Astrocyte of the cerebellum (primary cell): ENCODE measurements at regions not wholly inside any gene's neighbourhood (a gene's known extent, or its start where the extent isn't known, plus 50 kb on each side); places are given as distances from the start of the nearest gene placed in this dataset.
"Not testable (repeated sequence)": the region's sequence is repeated elsewhere in the genome, so short reads cannot be mapped to it uniquely, and the experiment has no call there.

Experiments
- DNase-seq: peaks from one replicate; pipeline ENCODE4 v3.0.0-alpha.2; 2011; ENCODE audit warnings: low read depth
- H3K4me3 ChIP-seq: 2 replicates; pipeline ENCODE4 v1.5.1; 2011; ENCODE audit warnings: mild to moderate bottlenecking, low read depth, low read length, moderate library complexity
- in situ Hi-C: cut with HindIII; loops from 2 replicates; pipeline ENCODE4 v1.10.0; 2017; ENCODE audit warnings: low sequenced_read_pairs
- TF ChIP-seq, protein P1 (sequence below): IDR thresholded peaks from 2 replicates; pipeline ENCODE4 v1.5.1; 2012; ENCODE audit warnings: low read length, low read depth, moderate library complexity, mild to moderate bottlenecking; ENCODE audit errors: missing control alignments

DNA sequence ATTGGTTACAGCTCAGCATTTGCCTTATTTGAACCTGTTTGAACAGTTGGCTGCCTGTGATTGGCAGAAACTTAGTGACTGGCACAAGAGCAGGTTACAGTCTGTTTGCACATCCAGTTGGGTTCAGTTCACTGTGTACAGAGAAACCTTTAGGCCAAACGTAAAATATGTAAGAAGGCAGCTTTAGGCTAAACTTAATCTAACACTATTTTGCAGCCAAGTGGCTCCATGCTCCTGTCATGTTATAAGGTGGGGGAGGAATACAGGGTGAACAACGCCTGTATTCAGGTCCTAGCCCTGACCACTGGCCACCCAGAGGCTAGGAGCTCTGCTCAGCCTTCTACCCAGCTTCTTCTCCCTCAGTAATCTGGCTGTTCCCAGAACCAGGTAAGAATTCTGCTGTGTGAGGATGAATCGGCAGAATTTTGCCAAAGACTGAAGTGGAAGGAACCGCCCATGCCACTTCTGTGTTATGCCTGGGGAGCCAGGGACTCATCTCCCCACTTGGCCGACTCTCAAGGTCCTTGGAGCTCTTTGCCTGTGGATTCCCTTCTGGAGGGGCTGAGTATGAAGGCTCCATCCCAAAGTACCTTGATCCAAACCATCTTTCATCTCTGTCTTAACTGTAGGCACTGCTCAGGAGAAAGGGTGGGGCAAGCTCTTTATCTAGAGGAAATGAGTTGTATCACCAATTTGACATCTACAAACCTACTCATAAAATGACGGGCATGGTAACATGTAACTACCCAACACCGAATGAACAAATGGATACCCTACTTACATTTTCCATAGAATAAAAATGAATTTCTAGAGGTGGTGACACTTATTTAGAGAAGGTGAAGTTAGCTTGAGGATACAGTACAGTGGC is 164.4 kb upstream of the NAMPT start:
- no peak overlapping the region for H3K4me3 ChIP-seq
- no peak for DNase-seq
- TF ChIP-seq, protein P1, sequence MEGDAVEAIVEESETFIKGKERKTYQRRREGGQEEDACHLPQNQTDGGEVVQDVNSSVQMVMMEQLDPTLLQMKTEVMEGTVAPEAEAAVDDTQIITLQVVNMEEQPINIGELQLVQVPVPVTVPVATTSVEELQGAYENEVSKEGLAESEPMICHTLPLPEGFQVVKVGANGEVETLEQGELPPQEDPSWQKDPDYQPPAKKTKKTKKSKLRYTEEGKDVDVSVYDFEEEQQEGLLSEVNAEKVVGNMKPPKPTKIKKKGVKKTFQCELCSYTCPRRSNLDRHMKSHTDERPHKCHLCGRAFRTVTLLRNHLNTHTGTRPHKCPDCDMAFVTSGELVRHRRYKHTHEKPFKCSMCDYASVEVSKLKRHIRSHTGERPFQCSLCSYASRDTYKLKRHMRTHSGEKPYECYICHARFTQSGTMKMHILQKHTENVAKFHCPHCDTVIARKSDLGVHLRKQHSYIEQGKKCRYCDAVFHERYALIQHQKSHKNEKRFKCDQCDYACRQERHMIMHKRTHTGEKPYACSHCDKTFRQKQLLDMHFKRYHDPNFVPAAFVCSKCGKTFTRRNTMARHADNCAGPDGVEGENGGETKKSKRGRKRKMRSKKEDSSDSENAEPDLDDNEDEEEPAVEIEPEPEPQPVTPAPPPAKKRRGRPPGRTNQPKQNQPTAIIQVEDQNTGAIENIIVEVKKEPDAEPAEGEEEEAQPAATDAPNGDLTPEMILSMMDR = no peak
- in situ Hi-C loops = no loop called here

DNA sequence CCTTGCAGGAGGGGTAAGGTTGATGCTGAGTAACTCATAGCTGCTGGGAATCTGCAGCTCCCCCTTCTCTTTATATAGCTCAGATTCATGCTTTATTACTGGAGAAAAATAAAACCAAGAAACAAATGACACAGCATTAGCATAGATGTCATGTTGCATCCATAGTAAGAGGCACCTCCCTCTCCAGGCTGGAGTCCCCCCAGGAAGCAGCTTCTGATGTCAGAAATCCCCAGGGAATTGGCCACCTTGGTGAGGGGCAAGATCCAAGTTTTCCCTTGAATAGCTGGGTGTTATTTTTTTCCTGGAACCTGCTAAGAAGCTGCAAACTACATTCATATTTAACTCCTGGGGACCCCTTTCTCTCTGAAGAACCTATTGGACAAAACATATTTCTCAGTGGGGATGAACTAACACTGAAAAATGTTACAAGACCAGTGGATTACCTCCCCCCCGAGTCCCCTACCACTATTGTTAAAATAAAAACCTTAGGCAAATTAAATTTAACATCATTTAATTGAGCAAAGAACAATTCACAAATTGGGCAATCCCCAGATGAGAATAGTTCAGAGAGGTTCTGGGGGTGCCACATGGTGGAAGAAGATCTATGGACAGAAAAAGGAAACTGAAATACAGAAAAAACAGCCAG is 163.7 kb upstream of the NAMPT start:
- DNase-seq = no peak
- H3K4me3 ChIP-seq = no peak overlapping the region
- in situ Hi-C loops = no loop called here
- TF ChIP-seq, protein P1 = no peak

DNA sequence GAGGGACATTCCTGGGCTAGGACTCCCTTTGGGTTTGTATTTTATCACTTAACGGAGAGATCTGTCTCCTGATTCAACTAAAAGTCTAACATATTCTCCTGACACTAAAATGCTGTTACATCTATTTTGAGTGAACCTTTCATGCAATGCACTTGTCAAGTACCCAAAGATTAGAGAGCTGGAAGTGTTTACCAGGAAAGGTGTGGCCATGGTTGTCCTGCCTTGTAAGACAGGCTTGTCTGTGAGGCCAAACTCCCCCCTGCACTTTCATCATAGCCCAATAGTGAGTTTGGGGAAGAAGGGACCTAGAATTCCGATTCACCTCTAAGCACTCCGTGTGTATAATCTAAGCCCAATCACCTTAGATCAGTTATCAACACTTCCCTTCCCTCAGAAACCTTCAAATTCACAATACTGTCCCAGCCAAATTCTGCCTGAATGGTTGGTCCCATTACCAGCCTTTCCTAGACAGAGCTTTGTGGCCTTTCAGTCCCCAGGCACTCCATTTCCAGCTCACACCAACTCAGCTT is 162.6 kb upstream of the NAMPT start:
- TF ChIP-seq, protein P1 = no peak
- DNase-seq = no peak
- in situ Hi-C loops = no loop called here
- no peak overlapping the region for H3K4me3 ChIP-seq

DNA sequence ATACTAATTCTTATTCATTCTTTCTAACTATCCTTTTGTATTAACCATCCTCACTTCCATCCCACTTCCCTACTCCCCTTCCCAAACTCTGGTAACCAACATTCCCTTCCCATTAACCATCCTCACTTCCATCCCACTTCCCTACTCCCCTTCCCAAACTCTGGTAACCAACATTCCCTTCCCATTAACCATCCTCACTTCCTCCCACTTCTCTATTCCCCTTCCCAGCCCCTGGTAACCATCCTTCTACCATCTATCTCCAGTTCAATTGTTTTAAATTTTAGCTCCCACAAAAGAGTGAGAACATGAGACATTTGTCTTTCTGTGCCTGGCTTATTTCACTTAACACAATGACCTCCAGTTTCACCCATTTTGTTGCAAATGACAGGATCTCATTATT is 160.6 kb upstream of the NAMPT start:
- DNase-seq, in situ Hi-C loops, H3K4me3 ChIP-seq: not testable (repeated sequence)

DNA sequence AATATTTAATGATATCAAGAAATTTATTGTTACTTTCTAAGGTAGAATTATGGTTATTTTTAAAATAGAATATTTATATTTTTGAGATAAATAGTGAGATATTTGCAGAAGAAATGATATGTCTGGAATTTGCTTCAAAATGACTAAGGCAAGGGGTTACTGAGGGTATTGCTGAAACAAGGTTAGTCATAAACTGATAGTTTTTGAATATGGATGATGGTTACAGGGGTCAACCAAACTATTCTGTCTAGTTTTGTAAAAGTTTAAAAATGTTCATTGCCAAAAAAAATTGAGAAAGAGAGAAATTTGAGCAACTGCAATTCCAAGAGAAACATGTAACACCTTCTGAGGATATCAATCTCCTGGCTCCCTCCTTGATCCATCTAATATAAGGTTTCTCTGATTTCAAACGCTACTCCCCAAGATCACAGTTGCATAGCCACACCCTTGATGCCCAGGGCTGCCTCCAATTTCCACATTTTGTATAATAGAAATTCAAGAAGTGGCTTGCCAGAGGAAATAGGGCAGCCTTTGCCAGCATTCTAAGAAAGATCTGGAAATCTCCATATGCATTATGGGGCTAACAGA is 159.4 kb upstream of the NAMPT start:
- in situ Hi-C loops = no loop called here
- no peak for DNase-seq
- TF ChIP-seq, protein P1 = no peak
- H3K4me3 ChIP-seq = no peak overlapping the region

DNA sequence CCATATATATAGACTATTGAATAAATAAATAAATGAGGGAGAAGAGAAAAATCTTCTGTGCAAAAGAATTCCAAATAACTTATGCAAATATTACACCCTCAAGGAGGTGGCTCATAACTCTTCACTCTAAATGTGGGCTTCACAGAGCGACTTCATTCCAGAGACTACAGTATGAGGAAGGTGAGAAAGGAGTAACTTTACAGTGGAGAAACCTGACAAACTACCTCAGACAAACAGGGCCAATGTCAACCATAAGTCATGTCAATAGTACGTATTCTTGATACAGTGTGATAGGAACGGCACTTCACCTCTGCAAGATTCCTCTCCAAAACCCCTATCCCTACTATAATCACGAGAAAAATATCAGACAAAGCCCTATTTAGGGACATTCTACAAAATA is 158.4 kb upstream of the NAMPT start:
- no peak for DNase-seq
- in situ Hi-C loops = no loop called here
- no peak overlapping the region for H3K4me3 ChIP-seq
- TF ChIP-seq, protein P1 = no peak
